ENCODE measurements at regions not wholly inside any gene's neighbourhood (a gene's known extent, or its start where the extent isn't known, plus 50 kb on each side); places are given as distances from the start of the nearest gene placed in this dataset.

DNA sequence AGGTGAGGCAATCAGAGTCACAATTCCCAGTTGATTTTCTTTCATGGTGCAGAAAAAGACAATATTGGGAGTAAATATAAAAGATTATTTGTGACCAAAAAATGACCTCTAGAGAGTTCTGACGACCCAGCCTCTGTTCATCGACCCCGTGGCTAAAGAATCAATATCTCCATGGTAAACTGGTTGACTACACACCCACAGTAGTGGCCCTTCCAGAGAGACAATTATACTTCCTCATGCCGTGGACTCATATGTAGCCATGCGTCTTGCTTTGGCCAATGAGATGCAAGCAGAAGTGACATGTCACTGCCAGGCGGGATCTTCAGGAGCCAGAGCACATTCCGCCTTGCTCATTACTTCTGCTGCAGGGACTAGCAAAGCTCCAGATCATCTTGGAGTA, 163.3 kb upstream of the RAD23B start:
- DNase-seq: no peak

DNA sequence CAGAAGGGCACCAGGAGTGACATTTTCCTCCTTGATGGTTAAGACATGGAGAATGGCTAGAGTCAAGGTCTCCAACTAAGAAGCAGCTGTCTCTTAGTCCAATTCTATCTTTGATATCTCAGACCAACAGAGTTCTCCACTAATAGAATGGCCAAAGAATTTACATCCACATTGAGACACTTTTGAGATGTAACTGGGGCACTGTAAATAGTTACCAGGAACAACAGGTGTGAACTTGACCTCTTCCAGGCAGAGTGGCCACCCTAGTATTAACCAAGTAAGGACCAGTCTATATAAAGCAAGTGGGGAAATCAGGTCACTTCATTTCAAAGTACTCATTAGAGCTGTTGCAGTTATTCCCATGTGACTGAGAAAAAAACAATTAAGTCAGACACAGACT, 159.7 kb upstream of the RAD23B start:
- no peak for DNase-seq

DNA sequence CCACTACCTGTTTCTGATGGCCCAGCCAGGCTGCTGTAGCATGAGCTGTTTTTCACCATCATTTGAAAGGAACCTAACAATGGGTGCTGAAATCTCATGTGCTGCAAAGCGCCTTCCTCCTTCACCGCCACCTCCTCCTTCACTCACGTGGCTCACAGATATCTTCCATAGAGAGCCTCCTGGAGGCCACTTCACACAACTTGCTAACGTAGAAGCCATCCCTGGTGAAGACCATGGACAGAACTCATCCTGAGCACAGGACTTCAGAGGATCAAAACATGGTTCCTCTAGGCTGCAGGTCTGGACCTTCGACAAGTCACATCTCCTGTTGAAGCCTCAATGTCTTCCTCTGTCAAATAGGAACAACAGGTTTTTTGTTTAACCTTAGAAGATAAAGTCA, 155.5 kb upstream of the RAD23B start:
- no peak for DNase-seq

GRCh38 chr9:107131108-107131799, 151.8 kb upstream of the RAD23B start:
- DNase-seq: no peak

GRCh38 chr9:107136296-107136695, 146.8 kb upstream of the RAD23B start:
- no peak for DNase-seq

- DNase-seq: peak; percentile 30
Measured at GRCh38 chr9:107137495-107138202, 145.4 kb upstream of the RAD23B start.

GRCh38 chr9:107138261-107138992, 144.7 kb upstream of the RAD23B start:
- DNase-seq: peak; percentile 17

DNA sequence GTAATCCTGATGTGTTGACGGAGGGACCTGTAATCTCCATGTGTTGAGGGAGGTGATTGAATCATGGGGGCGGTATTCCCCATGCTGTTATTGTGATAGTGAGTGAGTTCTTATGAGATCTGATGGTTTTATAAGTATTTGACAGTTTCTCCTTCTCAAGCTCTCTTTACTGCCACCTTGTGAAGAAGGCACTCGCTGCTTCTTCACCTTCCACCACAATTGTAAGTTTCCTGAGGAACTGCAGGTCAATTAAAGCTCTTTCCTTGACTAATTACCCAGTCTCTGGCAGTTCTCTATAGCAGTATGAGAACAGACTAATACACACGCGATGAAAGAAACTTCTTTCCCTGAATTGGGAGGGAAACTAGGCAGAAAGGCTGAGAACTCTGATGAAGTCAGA, 141.1 kb upstream of the RAD23B start:
- DNase-seq: peak; percentile 32

- DNase-seq: no peak
Measured at GRCh38 chr9:107142430-107142829, 140.6 kb upstream of the RAD23B start.

DNA sequence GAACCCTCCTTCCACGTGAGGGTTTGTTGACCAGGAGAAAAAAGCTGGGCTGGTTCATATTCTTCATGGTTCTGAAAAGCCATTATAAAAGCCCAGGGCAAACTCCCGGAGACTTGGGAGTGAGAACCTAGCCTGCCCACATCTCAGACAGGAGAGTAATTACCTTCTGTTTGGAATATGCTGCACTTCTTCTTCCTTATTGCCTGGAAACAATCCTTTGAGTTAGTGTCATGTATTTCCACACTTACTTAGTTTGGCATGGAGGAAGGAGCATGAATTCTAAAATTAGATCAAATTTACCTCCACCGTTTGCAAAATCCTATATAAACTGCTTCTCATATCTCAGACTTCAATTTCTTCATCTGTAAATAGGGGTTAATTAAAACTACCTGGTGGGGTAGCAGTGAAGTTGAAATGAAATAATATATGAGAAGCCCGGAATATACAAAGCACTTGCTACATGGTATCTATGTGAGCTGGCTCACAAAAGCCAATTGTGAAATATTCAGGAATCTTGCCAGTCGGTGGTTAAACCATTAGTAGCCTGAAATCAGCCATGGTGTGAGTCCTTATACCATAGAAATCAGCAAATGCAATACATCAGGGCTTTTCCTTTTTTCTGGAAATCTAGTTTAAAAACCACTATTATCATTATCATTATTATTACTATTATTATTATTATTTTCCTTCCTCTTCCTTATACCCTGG, 140.0 kb upstream of the RAD23B start:
- DNase-seq: peak; percentile 20

DNA sequence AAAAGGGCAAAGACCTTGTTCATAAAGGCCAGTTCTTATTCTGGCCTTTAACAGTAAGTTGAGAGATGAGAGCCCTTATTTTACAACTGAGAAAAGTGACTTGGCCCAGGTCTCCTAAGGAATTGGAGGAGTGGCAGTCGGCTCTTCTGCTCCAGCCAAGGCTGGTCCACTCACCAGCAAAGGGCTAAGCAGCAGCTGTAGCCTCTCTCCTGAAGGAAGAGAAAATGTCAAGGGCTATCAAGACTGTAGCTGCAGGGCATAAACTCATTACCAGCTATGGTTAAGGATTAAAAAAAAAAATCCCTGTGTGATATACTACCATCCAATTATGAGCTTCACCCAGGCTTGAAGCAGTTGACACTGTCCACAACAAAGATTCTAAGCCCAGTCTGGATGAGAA, 138.6 kb upstream of the RAD23B start:
- DNase-seq: no peak

DNA sequence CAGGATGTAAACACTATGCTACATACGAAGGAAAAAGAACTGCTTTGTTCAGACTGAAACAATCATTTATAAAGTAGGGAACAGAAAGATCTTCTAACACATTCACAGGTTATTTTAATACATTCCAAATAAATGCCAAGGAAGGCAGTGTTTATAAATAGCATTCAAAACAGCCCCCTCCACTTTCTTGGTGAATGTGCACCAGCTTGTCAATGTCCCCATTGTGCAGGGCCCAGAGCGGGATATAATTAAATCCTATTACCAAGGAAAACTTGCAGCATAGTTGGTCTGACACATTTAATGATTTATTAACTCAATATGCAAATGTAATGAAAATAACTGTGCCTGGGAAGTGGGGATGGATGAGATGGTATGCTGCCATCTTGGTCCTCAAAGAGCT, 135.9 kb upstream of the RAD23B start:
- DNase-seq: no peak

DNA sequence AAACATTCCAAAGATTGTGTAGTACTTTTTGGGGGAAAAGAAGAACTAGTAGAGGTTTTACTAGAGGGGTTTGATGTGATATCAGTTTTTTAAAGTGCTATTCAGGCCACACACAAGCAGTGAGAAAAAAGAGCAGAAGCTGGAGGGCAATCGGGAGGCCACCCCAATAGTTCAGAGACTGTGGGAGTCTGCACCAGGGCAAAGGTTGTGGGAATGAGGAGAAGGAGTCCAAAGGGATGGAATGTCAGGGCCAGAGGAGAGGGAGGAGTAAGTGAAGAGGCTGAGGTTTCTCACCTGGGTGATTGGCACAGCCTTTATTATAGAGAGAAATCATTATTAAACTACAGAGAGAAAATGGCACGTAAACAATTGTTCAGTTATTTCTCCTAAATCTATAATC, 134.9 kb upstream of the RAD23B start:
- DNase-seq: no peak

DNA sequence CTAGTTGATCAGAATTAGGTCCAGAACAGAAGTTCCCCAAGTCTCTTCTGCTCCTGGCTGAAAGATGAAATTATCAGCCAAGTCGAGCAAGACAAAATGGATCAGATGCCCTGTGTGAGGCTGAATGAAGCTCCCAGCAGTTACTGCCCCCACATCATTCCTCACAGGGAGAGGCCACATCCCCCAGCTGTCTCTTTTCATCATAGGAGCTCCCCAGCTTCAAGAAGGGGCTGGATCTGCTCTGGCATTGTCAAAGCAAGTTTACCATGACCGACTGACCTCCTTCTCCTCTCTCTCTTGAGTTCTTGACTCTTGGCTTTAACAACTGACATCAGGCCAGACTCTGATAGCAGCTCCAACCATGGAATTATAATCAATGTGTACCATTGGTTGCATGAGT, 133.3 kb upstream of the RAD23B start:
- DNase-seq: no peak

DNA sequence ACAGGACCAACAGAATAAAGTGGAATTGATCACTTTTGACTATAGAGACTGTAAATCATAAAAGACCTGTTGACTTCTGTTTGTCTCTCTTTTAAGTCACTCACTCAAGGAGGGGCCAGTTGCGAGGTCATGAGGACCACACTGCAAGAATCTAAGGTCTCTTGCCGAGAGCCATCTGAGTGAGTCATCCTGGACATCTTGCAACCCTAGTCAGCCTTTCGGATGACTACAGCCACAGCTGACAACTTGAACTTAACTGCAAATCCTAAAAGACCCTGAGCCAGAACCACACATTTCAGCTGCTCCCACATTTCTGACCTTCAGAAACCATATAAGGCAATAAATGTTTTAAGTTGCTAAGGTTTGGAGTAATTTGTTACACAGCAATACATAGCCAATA, 129.7 kb upstream of the RAD23B start:
- DNase-seq: peak; percentile 48

DNA sequence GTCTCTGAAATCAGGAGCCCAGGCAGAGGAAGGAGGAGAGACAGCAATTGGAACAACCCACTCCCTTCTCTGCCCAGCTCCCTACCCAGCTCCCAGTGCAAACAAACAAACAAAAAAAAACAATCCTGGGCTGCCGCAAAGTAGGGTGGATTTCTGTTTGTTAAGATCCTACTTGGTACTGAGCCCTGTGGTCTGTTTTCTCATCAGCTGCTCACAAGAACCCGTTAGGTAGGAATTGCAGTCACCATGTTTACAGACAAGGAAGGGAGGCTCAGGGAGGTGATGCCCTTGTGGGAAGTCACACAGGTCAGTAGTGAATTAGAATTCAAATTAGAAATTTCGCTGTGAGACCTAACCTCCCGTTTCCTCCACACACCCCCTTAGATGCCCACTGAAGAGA, 128.8 kb upstream of the RAD23B start:
- no peak for DNase-seq

DNA sequence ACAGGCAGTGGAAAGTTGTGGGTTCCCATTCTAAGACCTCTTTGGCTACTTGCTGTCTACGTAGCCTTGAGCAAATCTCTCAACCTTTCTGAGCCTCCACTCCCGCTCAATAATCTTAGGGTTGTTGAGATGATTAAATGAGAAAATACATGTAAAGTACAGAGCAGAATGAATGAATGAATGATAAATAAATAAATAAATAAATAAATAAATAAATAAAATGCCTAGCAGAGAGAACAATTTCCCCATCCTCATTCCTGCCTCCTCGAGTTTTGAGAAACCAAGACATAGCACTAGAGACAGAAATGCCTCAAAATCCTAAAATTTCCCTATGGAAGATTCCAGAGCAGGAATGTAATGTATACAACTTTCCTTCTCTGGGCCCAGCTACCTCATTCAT, 128.3 kb upstream of the RAD23B start:
- DNase-seq: no peak

- no peak for DNase-seq
Measured at GRCh38 chr9:107155244-107155817, 127.7 kb upstream of the RAD23B start.

DNA sequence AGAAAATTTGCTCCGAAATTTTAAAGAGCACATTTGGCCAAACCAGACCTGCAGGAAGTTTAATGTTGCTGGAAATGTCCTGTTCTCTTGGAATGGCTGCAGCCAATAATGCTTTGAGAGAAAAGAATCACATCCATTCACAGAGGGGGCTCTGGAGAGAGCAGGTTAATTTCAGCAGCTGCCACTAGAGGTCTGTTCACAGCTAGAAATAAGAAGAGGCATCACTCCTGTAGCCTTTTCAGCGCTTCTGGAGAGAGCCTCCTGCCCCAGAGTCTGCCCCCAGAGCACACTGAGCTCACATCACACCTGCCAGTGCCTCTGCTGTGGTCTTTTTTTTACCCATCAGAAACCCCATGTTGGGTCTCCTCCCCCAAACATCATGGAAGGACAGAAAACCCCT, 124.8 kb upstream of the RAD23B start:
- DNase-seq: peak; percentile 43

DNA sequence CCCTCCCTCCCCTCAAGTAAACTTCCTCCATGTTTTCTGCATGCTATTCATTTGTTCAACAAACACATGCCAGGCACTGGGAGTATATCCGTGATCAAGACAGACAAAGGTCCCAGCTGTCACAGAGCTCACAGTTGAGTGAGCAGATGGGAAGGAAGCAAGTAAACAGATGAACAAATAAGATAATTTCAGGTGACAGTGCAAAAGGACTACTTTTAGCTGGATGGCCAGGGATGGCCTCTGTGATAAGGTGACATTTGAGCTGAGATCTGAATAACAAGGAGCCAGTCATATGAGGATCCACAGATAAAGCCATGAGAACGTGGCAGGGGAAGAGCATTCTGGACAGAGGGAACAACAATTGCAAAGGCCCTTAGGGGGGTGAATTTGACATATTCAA, 121.7 kb upstream of the RAD23B start:
- no peak for DNase-seq

DNA sequence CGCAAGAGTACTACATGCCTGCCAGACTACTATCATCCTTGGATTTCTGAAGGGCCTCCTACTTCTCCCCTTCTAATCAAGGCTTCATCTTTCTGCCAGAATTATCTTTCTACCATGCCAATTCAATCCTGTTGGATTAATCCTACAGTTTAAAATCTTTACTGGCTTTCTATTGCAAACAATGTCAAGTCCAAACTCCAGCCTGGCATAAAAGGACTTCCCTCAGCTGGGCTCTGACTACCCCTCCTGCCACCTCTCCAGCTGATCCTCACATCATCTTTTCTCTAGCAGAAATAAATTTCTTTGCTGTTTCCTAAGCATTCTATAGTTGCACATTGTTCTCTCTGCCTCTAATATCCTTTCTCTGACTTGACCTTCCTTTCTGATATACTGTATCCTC, 119.7 kb upstream of the RAD23B start:
- no peak for DNase-seq

GRCh38 chr9:107169796-107170195, 113.3 kb upstream of the RAD23B start:
- DNase-seq: no peak

DNA sequence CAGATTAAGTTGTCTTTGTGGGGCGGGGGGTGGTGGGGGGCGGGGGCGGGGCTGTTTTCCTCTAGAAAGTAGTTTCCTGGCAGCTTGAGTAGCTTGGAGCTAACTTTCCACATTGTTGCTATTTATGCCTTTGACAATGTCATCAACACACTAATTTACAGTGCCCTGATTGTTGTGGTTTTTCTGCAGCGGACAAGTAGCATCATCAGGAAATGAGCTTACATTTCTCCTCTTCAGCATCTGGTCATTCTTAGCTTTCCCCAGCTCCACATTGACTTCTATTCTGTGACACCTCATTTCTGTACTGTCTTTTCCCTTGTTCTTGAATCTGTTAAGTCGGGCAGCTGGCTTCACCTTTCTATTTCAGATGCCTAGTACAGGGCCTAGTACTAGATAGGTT, 112.3 kb upstream of the RAD23B start:
- no peak for DNase-seq
